Astrocyte of the cerebellum (primary cell): ENCODE measurements at regions not wholly inside any gene's neighbourhood (a gene's known extent, or its start where the extent isn't known, plus 50 kb on each side); places are given as distances from the start of the nearest gene placed in this dataset.
A peak's percentile ranks its signal among the peaks of the same experiment; 100 is the strongest.

ENCODE experiments used
- DNase-seq: peaks from one replicate; pipeline ENCODE4 v3.0.0-alpha.2; 2011; ENCODE audit warnings: low read depth
- H3K4me3 ChIP-seq: 2 replicates; pipeline ENCODE4 v1.5.1; 2011; ENCODE audit warnings: mild to moderate bottlenecking, low read depth, low read length, moderate library complexity
- in situ Hi-C: cut with HindIII; loops from 2 replicates; pipeline ENCODE4 v1.10.0; 2017; ENCODE audit warnings: low sequenced_read_pairs
- TF ChIP-seq, protein P1 (sequence below): IDR thresholded peaks from 2 replicates; pipeline ENCODE4 v1.5.1; 2012; ENCODE audit warnings: low read length, low read depth, moderate library complexity, mild to moderate bottlenecking; ENCODE audit errors: missing control alignments

DNA sequence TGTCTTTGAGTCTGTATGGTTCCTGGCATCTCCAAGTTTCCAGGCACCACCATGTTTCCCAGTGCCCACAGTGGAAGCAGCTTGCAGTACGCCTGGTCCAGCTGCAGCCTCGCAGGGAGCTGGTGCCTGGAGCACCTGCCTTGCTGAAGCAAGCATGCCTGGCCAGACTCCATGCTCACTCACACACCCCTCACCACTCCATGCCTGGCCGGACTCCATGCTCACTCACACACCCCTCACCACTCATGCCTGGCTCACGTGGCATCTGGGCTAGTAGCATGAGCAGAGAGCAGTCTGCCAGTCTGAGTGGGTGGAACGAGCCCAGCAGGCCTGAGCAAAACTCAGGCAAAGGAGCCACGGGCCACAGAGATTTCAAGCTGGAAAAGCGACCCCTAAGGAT, 214.3 kb downstream of the TFAP2C start:
- in situ Hi-C loops: no loop called here
- no peak overlapping the region for H3K4me3 ChIP-seq
- no peak for DNase-seq
- TF ChIP-seq, protein P1, sequence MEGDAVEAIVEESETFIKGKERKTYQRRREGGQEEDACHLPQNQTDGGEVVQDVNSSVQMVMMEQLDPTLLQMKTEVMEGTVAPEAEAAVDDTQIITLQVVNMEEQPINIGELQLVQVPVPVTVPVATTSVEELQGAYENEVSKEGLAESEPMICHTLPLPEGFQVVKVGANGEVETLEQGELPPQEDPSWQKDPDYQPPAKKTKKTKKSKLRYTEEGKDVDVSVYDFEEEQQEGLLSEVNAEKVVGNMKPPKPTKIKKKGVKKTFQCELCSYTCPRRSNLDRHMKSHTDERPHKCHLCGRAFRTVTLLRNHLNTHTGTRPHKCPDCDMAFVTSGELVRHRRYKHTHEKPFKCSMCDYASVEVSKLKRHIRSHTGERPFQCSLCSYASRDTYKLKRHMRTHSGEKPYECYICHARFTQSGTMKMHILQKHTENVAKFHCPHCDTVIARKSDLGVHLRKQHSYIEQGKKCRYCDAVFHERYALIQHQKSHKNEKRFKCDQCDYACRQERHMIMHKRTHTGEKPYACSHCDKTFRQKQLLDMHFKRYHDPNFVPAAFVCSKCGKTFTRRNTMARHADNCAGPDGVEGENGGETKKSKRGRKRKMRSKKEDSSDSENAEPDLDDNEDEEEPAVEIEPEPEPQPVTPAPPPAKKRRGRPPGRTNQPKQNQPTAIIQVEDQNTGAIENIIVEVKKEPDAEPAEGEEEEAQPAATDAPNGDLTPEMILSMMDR: no peak

GRCh38 chr20:56843817-56844216, 214.7 kb downstream of the TFAP2C start:
- no peak overlapping the region for H3K4me3 ChIP-seq
- TF ChIP-seq, protein P1: peak; percentile 19
- DNase-seq: no peak
- in situ Hi-C loops: no loop called here

GRCh38 chr20:56845546-56846086, 216.5 kb downstream of the TFAP2C start:
- in situ Hi-C loops: no loop called here

DNA sequence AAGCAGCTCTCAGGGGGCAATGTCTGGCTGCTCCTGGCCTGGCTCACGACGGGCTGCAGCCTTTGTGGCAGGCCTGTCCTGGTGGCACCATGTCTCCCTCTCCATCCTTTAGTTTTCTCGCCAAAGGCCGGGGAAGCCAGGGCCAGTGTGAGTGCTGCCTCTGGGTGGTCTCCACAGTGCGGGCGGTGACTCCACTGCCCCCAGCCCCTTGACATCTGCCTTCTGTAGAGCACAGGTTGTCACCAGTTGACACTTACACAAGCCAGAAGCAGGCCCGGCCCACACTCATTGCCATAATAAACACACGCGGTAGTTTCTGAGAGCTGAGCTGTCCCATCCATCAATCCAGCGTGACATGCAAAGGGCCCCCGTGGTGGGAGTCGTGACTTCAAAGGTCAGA, 219.5 kb downstream of the TFAP2C start:
- TF ChIP-seq, protein P1: no peak
- H3K4me3 ChIP-seq: no peak overlapping the region
- in situ Hi-C loops: no loop called here
- no peak for DNase-seq

More at GRCh38 chr20:56845546-56846086, 216.5 kb downstream of the TFAP2C start:
- TF ChIP-seq, protein P1: no peak
- no peak overlapping the region for H3K4me3 ChIP-seq
- DNase-seq: no peak

GRCh38 chr20:56851552-56851951, 222.4 kb downstream of the TFAP2C start:
- TF ChIP-seq, protein P1: no peak
- in situ Hi-C loops: no loop called here
- DNase-seq: no peak
- H3K4me3 ChIP-seq: no peak overlapping the region

GRCh38 chr20:56855708-56856107, 226.6 kb downstream of the TFAP2C start:
- no peak for DNase-seq
- TF ChIP-seq, protein P1: no peak
- in situ Hi-C loops: no loop called here
- H3K4me3 ChIP-seq: no peak overlapping the region

- TF ChIP-seq, protein P1: no peak
- no peak overlapping the region for H3K4me3 ChIP-seq
- in situ Hi-C loops: no loop called here
- no peak for DNase-seq
Measured at GRCh38 chr20:56857950-56858349, 228.8 kb downstream of the TFAP2C start.
